NCI-H1694 (cell line): ENCODE measurements at regions not wholly inside any gene's neighbourhood (a gene's known extent, or its start where the extent isn't known, plus 50 kb on each side); places are given as distances from the start of the nearest gene placed in this dataset.

Experiments used
- DNase-seq: peaks from one replicate; lab custom pipeline; 2025; lab: John Stamatoyannopoulos, UW

DNA sequence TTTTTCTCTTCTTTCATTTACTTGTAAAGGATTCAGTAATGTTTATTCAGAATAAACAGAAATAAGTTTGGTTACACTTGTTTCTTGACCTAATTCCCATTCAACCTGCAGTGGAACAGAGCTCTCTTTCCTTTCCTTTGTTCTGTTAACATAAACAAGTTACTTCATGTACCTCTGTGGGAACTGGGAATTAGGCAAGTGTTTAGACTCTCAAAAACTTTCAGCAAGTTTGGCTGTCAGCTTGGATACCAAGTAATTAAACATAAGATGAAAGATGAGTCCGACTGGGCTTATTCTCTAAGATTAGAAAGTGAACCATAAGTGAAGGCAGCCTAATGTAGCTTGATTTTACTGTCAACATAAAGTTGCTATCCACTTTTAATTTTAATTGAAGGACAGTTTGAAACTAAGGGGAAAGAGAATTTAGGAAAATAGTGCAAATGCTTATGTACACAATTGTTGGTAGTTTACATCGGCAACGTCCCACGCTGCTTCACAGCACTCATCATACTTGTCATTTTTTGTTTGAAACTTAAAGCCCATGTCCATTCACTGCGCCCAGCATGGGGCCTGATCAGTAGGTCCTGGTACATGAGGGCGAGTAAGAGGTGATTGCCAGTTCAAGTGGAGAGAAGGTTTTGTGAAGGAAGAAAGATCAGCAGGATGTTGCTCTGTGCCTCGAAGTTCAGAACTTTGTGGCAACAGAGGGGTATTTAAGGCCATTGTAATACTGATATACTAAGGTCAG, 113.0 kb downstream of the PLEKHG1 start:
- no peak for DNase-seq

- no peak for DNase-seq
These were observed 113.8 kb downstream of the PLEKHG1 start for GRCh38 chr6:150713487-150713886.

DNA sequence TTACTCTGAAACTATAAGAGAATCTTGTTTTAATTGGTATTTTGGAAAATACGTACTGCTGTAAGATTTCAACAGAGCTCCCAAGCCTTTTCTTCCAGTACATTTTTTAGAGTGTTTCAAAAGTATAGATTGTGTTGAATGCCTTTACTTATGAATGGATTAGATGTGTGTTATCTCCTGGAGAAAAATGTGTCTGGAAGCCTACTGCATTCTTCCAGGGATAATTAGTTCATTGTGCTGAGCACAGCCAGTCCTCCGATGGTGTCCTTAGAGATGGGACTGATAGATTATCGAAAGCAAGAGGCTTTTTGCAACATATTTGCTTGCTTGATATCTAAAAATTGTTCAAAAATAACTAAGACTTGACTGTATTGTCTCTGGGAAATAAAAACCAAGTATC, 114.2 kb downstream of the PLEKHG1 start:
- DNase-seq: no peak

- no peak for DNase-seq
These were observed 115.4 kb downstream of the PLEKHG1 start for GRCh38 chr6:150715133-150715532.

GRCh38 chr6:150717419-150717818, 117.7 kb downstream of the PLEKHG1 start:
- DNase-seq: no peak

GRCh38 chr6:150719099-150719766, 119.5 kb downstream of the PLEKHG1 start:
- no peak for DNase-seq

- no peak for DNase-seq
These were observed 120.1 kb downstream of the PLEKHG1 start for GRCh38 chr6:150719831-150720230.

GRCh38 chr6:150720774-150721233, 121.1 kb downstream of the PLEKHG1 start:
- no peak for DNase-seq

GRCh38 chr6:150721418-150722266, 122.0 kb downstream of the PLEKHG1 start:
- no peak for DNase-seq

DNA sequence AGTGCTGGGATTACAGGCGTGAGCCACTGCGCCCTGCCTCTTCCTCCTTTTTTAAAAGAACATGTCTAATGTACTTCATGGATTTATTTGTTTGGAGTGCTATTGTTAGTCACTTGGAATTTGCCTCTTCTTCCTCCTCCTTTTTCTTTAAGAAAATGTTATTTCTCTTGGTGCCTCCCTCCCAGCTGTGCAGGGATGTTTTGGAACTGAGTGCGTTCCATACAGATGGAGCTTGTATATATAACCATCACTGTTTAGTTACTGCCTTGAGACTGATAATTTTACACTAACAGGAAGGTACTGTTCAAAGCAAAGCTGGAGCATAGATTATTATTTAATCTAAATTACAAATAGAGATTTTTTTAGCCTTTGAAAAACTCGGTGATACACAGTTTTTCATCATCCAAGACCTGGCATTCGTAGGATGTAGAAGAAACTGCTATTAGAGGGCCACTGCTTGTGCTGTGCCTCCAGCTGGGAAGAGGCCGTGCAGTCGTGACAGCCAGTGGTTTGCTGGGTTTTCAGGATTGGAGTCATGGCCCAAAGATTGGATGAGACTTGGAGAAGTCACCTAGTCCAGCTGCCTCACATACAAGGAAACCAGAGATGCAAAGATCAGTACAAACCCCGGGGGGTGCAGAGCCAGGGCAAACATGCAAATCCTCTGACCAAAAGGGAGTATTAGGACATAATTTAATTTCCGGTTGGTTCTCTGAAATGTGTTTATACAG, 123.1 kb downstream of the PLEKHG1 start:
- no peak for DNase-seq

DNA sequence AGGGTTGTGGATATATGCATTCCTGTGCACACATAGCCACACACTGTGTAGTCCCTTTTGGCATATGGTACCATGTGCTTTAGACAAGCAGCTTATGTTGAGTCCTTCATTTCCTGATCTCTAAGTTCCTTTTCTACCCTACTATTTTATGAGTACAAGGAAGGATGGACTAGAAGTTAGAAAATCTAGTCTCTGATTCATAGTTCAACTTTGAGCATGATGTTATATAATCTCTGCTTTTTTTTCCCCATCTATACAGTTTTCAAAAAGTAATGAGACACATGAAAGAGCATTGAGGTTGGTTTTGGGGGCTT, 123.6 kb downstream of the PLEKHG1 start:
- no peak for DNase-seq

GRCh38 chr6:150723857-150724256, 124.2 kb downstream of the PLEKHG1 start:
- no peak for DNase-seq

DNA sequence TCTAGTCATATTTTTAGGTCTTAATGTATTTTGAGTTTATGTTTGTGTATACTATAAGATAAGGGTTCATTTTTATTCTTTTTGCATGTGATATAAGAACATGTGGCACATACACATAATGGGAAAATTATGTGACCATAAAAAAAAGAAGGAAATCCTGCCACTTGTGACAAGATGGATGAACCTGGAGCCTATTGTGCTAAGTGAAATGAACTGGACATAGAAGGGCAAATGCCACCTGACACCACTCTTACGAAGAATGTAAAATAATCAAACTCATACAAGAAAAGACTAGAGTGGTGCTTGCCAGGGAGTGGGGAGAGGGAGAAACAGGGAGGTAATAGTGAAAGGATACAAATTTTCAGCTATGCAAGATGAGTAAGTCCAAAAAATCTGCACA, 126.1 kb downstream of the PLEKHG1 start:
- no peak for DNase-seq

DNA sequence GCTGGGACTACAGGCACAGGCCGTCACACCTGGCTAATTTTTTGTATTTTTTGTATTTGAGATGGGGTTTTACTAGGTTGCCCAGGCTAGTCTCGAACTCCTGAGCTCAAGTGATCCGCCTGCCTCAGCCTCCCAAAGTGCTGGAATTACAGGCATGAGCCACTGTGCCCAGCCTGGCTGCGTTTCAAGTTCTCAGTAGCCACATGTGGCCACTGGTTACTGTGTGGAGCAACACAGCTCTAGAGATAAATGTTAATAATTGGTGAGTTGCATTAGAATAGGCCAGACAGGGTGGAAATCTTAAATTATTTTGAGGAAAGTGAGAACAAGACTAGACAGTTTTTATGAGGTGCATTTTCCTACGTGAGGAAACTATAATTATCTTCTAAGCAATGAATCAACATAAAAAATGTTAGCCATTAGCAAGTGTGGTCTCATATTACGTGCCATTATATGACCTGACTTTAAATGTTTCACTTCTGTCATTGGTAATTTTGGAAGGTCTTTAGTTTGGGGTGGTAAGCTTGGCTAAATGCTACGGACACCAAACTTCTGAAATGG, 129.6 kb downstream of the PLEKHG1 start:
- no peak for DNase-seq

GRCh38 chr6:150730801-150731457, 131.2 kb downstream of the PLEKHG1 start:
- DNase-seq: no peak

GRCh38 chr6:150732765-150733539, 132.6 kb upstream of the MTHFD1L start:
- DNase-seq: no peak

- DNase-seq: no peak
These were observed 131.8 kb upstream of the MTHFD1L start for GRCh38 chr6:150733726-150734125.

DNA sequence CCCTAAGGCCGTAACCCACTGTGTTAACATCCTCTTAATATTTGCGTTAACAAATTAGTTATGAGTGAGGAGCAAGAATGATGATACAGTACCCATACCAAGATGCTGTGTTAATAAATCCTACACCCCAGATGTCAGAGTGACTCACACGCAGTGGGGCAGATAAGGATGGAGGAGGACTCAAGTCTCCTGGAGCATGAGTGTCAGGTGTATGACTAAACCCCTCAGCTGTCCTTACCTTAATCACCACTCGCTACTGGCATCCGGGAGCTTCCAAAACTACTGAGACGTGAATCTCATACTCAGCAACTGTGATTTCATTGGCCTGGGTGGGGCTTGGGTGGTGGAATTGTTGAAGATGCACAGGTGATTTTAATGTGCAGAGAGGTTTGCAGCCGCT, 131.3 kb upstream of the MTHFD1L start:
- no peak for DNase-seq

- DNase-seq: no peak
These were observed 130.1 kb upstream of the MTHFD1L start for GRCh38 chr6:150735341-150735851.

DNA sequence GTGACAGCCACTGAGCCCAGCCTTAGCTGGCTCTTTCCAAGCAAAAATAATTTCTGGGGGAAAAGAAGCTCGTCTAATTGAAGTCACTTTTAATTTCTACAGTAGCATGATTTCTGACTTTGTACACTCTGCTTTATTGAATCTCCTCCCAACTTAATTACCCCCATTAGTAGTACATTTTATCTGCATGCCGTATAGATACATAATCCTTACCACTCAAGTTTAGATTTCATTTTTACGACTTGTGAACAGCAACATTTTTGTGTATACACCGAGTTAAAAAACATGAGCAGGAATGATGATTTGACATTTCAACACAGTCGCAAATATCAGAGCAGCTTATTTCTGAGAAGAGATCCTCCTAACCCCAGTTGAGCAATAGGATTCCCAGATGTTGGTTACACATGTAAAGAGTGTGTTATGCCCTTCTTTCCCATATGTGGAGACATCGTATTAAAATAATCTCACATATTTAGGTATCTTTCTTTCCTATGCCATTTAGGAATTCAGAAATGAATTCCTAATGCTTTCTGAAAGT, 127.3 kb upstream of the MTHFD1L start:
- no peak for DNase-seq
